ENCODE measurements at regions not wholly inside any gene's neighbourhood (a gene's known extent, or its start where the extent isn't known, plus 50 kb on each side); places are given as distances from the start of the nearest gene placed in this dataset.

GRCh38 chr1:115499253-115499652, 142.5 kb upstream of the VANGL1 start:
- H2BK15ac ChIP-seq (ENCODE audit: low read depth, low read length): no peak overlapping the region; the same call in 2 of the 3 replicates
- CTCF ChIA-PET: interaction anchor here (0.8 kb wide), 1 partner anchor 360 kb away, joined by 3 read pairs; no protein-coding TSS in a partner anchor
- BruUV-seq (replicated peaks): no TSS peak

More at GRCh38 chr1:115499253-115499652, 142.5 kb upstream of the VANGL1 start:
- no peaks in the 10 kb centered on the region for H4K20me1 ChIP-seq (ENCODE audit: insufficient read depth, low read length)
- in situ Hi-C loops (cut with MboI; ENCODE audit: low sequenced_read_pairs) (no loop called here), intact Hi-C loops (cut with micrococcal nuclease) (loop anchor here (2.0 kb wide), 1 partner anchor 20 kb away; no protein-coding TSS in a partner anchor), dilution Hi-C loops (cut with HindIII; ENCODE audit: low sequenced_read_pairs, unreplicated experiment) (no loop called here)
- no peak overlapping the region for H3K18ac ChIP-seq (ENCODE audit: low read depth, low read length)
- no peak overlapping the region for H3K4ac ChIP-seq (ENCODE audit: low read depth, low read length)
- POLR2A ChIA-PET (ENCODE audit: unreplicated experiment): no interaction called here
- H2AK9ac ChIP-seq (replicated peaks; ENCODE audit: low read depth, low read length, poor library complexity): no peak overlapping the region
- H2AK5ac ChIP-seq (ENCODE audit: low read depth, low read length): no peak overlapping the region
- no peaks in the 10 kb centered on the region for H3K9me3 ChIP-seq (ENCODE audit: control insufficient read depth, insufficient read depth, low read length)
- H2BK20ac ChIP-seq (ENCODE audit: low read depth, low read length): no peak overlapping the region
- H3K36me3 ChIP-seq (ENCODE audit: control insufficient read depth, insufficient read depth, low read length): no peaks in the 10 kb centered on the region
- no peaks in the 10 kb centered on the region for H3K27me3 ChIP-seq (ENCODE audit: control insufficient read depth, insufficient read depth, low read length)
- no peak overlapping the region for H2AFZ ChIP-seq (replicated peaks; ENCODE audit: low read length, poor library complexity)
- DNase-seq (no peak), ATAC-seq (ENCODE audit: low read depth) (no peak)
- H2BK120ac ChIP-seq (ENCODE audit: low read depth, low read length): no peak overlapping the region
- no peak overlapping the region for H3K9ac ChIP-seq (ENCODE audit: low read depth, low read length)
- no peak overlapping the region for H3K4me3 ChIP-seq (ENCODE audit: insufficient read depth, low read depth, low read length)
- no peak overlapping the region for H3K4me2 ChIP-seq (ENCODE audit: low read depth, low read length)
- no peak overlapping the region for H3K23ac ChIP-seq (ENCODE audit: low read depth, low read length)
- H4K8ac ChIP-seq (ENCODE audit: low read depth in 2 of 2, low read length in 2 of 2): no peak overlapping the region
- H3K9me1 ChIP-seq (ENCODE audit: insufficient read depth, low read length): peaks cover 21% of the 10 kb centered on the region
- H4K5ac ChIP-seq (ENCODE audit: low read depth, low read length): no peak overlapping the region
- H2BK5ac ChIP-seq (ENCODE audit: low read depth, low read length, poor library complexity, severe bottlenecking): no peak overlapping the region
- H3K4me1 ChIP-seq (ENCODE audit: control insufficient read depth, insufficient read depth, low read length): peaks cover 8% of the 10 kb centered on the region
- no peak overlapping the region for H3K14ac ChIP-seq (replicated peaks; ENCODE audit: low read depth, low read length)
- no CpG with 5 or more reads among the region's 2 CpGs for whole genome bisulfite sequencing, 2 experiments (ENCODE audit: extremely low coverage in 2 of 2, insufficient read length in 1 of 2)
- H4K91ac ChIP-seq (ENCODE audit: insufficient read depth, low read depth, low read length): no peak overlapping the region
- no peaks in the 10 kb centered on the region for H3K79me1 ChIP-seq (ENCODE audit: low read depth in 1 of 2, low read length in 2 of 2)
- H3K56ac ChIP-seq (ENCODE audit: extremely low read depth, insufficient read depth, low read length): no peak overlapping the region
- TF ChIP-seq MXI1 (IDR thresholded peaks at IDR 0.05; ENCODE audit: borderline replicate concordance, low read depth, low read length): no peak
- TF ChIP-seq BHLHE40 (IDR thresholded peaks at IDR 0.05; ENCODE audit: low read depth, low read length): no peak
- no peak for TF ChIP-seq NFE2L2 (IDR thresholded peaks at IDR 0.05; ENCODE audit: low read depth, low read length)
- TF ChIP-seq RCOR1 (IDR thresholded peaks at IDR 0.05; ENCODE audit: insufficient replicate concordance, low read length): no peak
- TF ChIP-seq USF2 (IDR thresholded peaks at IDR 0.05; ENCODE audit: low read depth, low read length): no peak
- no peak for TF ChIP-seq CHD1 (IDR thresholded peaks at IDR 0.05; ENCODE audit: low read depth, low read length)
- no peak for TF ChIP-seq MAZ (IDR thresholded peaks at IDR 0.05; ENCODE audit: borderline replicate concordance, low read depth, low read length)
- H3K27ac ChIP-seq (ENCODE audit: insufficient read depth, low read length): no peak overlapping the region

Measured in IMR-90 (cell line).